H9 (cell line): ENCODE measurements at regions not wholly inside any gene's neighbourhood (a gene's known extent, or its start where the extent isn't known, plus 50 kb on each side); places are given as distances from the start of the nearest gene placed in this dataset.
A peak's percentile ranks its signal among the peaks of the same experiment; 100 is the strongest.

Experiments used
- DNase-seq: peaks from one replicate; pipeline ENCODE4 v3.0.0-alpha.2; 2017
- H2AFZ ChIP-seq: one replicate; pipeline ENCODE4 v1.6.1; 2013; ENCODE audit warnings: mild to moderate bottlenecking, low read length, control low read depth, moderate library complexity
- H2AK5ac ChIP-seq: 2 replicates; pipeline ENCODE4 v1.6.1; 2013; ENCODE audit warnings: low read length, control low read depth, mixed read lengths; ENCODE audit not compliant: insufficient read length
- H2BK120ac ChIP-seq: one replicate; pipeline ENCODE4 v1.6.1; 2013; ENCODE audit warnings: low read depth, mild to moderate bottlenecking, low read length, control low read depth, inconsistent platforms; ENCODE audit not compliant: poor library complexity, severe bottlenecking
- H2BK12ac ChIP-seq: 2 replicates; pipeline ENCODE4 v1.6.1; 2013; ENCODE audit warnings: low read length, control low read depth, mixed read lengths, low read depth; ENCODE audit not compliant: insufficient read length
- H2BK15ac ChIP-seq: 2 replicates; pipeline ENCODE4 v1.6.1; 2013; ENCODE audit warnings: low read depth, low read length, control low read depth
- H2BK20ac ChIP-seq: one replicate; pipeline ENCODE4 v1.6.1; 2013; ENCODE audit warnings: low read depth, mild to moderate bottlenecking, low read length, control low read depth, inconsistent platforms; ENCODE audit not compliant: poor library complexity, severe bottlenecking
- H2BK5ac ChIP-seq: 2 replicates; pipeline ENCODE4 v1.6.1; 2013; ENCODE audit warnings: low read length, control low read depth, mixed read lengths; ENCODE audit not compliant: insufficient read length
- H3K14ac ChIP-seq: 2 replicates; pipeline ENCODE4 v1.6.1; 2013; ENCODE audit warnings: low read length, control low read depth; ENCODE audit not compliant: insufficient read depth
- H3K18ac ChIP-seq: 2 replicates; pipeline ENCODE4 v1.6.1; 2013; ENCODE audit warnings: low read depth, mild to moderate bottlenecking, mixed read lengths, low read length, control low read depth; ENCODE audit not compliant: insufficient read length
- H3K23ac ChIP-seq: 2 replicates; pipeline ENCODE4 v1.6.1; 2013; ENCODE audit warnings: low read length, control low read depth, mixed read lengths, low read depth; ENCODE audit not compliant: insufficient read length
- H3K23me2 ChIP-seq: 2 replicates; pipeline ENCODE4 v1.6.1; 2013; ENCODE audit warnings: low read depth, mild to moderate bottlenecking, mixed read lengths, low read length, control low read depth; ENCODE audit not compliant: insufficient read length, poor library complexity, severe bottlenecking
- H3K27ac ChIP-seq: 2 replicates; pipeline ENCODE4 v1.5.1; 2013; ENCODE audit warnings: low read length, control low read depth, mixed read lengths, low read depth; ENCODE audit not compliant: insufficient read length
- H3K27me3 ChIP-seq: 2 replicates; pipeline ENCODE4 v1.6.1; 2013; ENCODE audit warnings: low read length, control low read depth, inconsistent platforms; ENCODE audit not compliant: insufficient read depth
- H3K4ac ChIP-seq: 2 replicates; pipeline ENCODE4 v1.6.1; 2013; ENCODE audit warnings: low read depth, mild to moderate bottlenecking, control low read depth, inconsistent platforms, low read length, moderate library complexity
- H3K4me1 ChIP-seq: 2 replicates; pipeline ENCODE4 v1.6.1; 2013; ENCODE audit warnings: low read length, control low read depth, inconsistent platforms; ENCODE audit not compliant: insufficient read depth
- H3K4me2 ChIP-seq: 2 replicates; pipeline ENCODE4 v1.6.1; 2013; ENCODE audit warnings: low read length, control low read depth, mixed read lengths; ENCODE audit not compliant: insufficient read length, insufficient read depth
- H3K56ac ChIP-seq: 2 replicates; pipeline ENCODE4 v1.6.1; 2013; ENCODE audit warnings: low read depth, mild to moderate bottlenecking, mixed read lengths, low read length, control low read depth; ENCODE audit not compliant: insufficient read length
- H3K79me1 ChIP-seq: 2 replicates; pipeline ENCODE4 v1.6.1; 2013; ENCODE audit warnings: low read depth, mild to moderate bottlenecking, moderate library complexity, low read length, control low read depth, inconsistent platforms; ENCODE audit not compliant: insufficient read depth, poor library complexity, severe bottlenecking
- H3K79me2 ChIP-seq: 2 replicates; pipeline ENCODE4 v1.6.1; 2013; ENCODE audit warnings: low read length, control low read depth, inconsistent platforms; ENCODE audit not compliant: insufficient read depth
- H3K9ac ChIP-seq: 2 replicates; pipeline ENCODE4 v1.6.1; 2013; ENCODE audit warnings: low read length, control low read depth, mixed read lengths; ENCODE audit not compliant: insufficient read length; ENCODE audit errors: extremely low read depth
- H3K9me3 ChIP-seq: one replicate; pipeline ENCODE4 v1.6.1; 2013; ENCODE audit warnings: low read depth, low read length, inconsistent platforms; ENCODE audit not compliant: control insufficient read depth
- H3T11ph ChIP-seq: one replicate; pipeline ENCODE4 v1.6.1; 2013; ENCODE audit warnings: mild to moderate bottlenecking, low read length, control low read depth, inconsistent platforms
- H4K20me1 ChIP-seq: one replicate; pipeline ENCODE4 v1.6.1; 2013; ENCODE audit not compliant: control insufficient read depth, insufficient read length, insufficient read depth
- H4K5ac ChIP-seq: 2 replicates; pipeline ENCODE4 v1.6.1; 2013; ENCODE audit warnings: low read depth, mild to moderate bottlenecking, mixed read lengths, low read length, control low read depth; ENCODE audit not compliant: insufficient read length
- H4K8ac ChIP-seq: replicated peaks from 2 replicates; pipeline ENCODE4 v1.6.1; 2013; ENCODE audit warnings: low read length, control low read depth, mixed read lengths, low read depth; ENCODE audit not compliant: insufficient read length
- H4K91ac ChIP-seq: 2 replicates; pipeline ENCODE4 v1.6.1; 2013; ENCODE audit warnings: low read depth, mild to moderate bottlenecking, moderate library complexity, mixed read lengths, low read length, control low read depth; ENCODE audit not compliant: insufficient read length
- H3K27ac Mint-ChIP-seq, 3 experiments: 2 replicates in 2 of 3; 3 replicates in 1 of 3; pipeline ENCODE4 v1.8.0; 2020 to 2021; ENCODE audit warnings: mixed read lengths in 3 of 3, mild to moderate bottlenecking in 1 of 3, moderate library complexity in 1 of 3
- H3K27me3 Mint-ChIP-seq: 2 replicates; pipeline ENCODE4 v1.8.0; 2021; ENCODE audit warnings: low read depth, mild to moderate bottlenecking, moderate library complexity, mixed read lengths
- H3K36me3 Mint-ChIP-seq, 3 experiments: 2 replicates in 2 of 3; 3 replicates in 1 of 3; pipeline ENCODE4 v1.8.0; 2020 to 2021; ENCODE audit warnings: low read depth in 3 of 3, mixed read lengths in 3 of 3; ENCODE audit not compliant: insufficient read depth in 1 of 3
- H3K4me1 Mint-ChIP-seq, 2 experiments: 2 replicates each; pipeline ENCODE4 v1.8.0; 2020; ENCODE audit warnings: mixed read lengths in 2 of 2
- H3K4me3 Mint-ChIP-seq, 2 experiments: 2 replicates in 1 of 2; 3 replicates in 1 of 2; pipeline ENCODE4 v1.8.0; 2020 to 2021; ENCODE audit warnings: mild to moderate bottlenecking in 2 of 2, mixed read lengths in 2 of 2, moderate library complexity in 1 of 2
- H3K9me3 Mint-ChIP-seq, 2 experiments: 2 replicates in 1 of 2; 3 replicates in 1 of 2; pipeline ENCODE4 v1.8.0; 2020; ENCODE audit warnings: mild to moderate bottlenecking in 2 of 2, mixed read lengths in 2 of 2, moderate library complexity in 1 of 2
- CTCF ChIP-seq: fragments of 200-600 bp; sonication (generic); conservative IDR thresholded peaks from 3 replicates; pipeline ENCODE4 v1.8.0; 2021; ENCODE audit warnings: antibody characterized with exemption, mild to moderate bottlenecking
- WGBS: extraction: QIAGEN DNeasy Blood & Tissue Kit; methylation state at CpG from one replicate; pipeline ENCODE4 v1.1.7; 2013; ENCODE audit warnings: missing lambda C conversion rate, low lambda C conversion rate, mixed read lengths; ENCODE audit not compliant: insufficient read length; ENCODE audit errors: extremely low coverage; 5-methylcytosine and 5-hydroxymethylcytosine counted together

- Histone ChIP-seq H4K5ac (no peak overlapping the region), H4K91ac (no peak overlapping the region), H3K4ac (no peak overlapping the region), H3K23ac (no peak overlapping the region), H3K79me1 (no peaks in the 10 kb centered on the region), H2BK20ac (no peak overlapping the region), H3K4me1 (no peaks in the 10 kb centered on the region), H3K27ac (no peak overlapping the region), H3K56ac (no peak overlapping the region), H3K9ac (no peak overlapping the region), H2BK5ac (no peak overlapping the region), H4K20me1 (no peaks in the 10 kb centered on the region), H2AFZ (no peak overlapping the region), H3K27me3 (no peaks in the 10 kb centered on the region), H2BK15ac (no peak overlapping the region), H3K4me2 (no peak overlapping the region), H3K79me2 (no peaks in the 10 kb centered on the region), H3T11ph (no peak overlapping the region), H2BK12ac (no peak overlapping the region), H2AK5ac (no peak overlapping the region), H2BK120ac (no peak overlapping the region), H3K18ac (no peak overlapping the region), H3K9me3 (no peaks in the 10 kb centered on the region), H4K8ac (no peak overlapping the region), H3K14ac (no peak overlapping the region), H3K23me2 (no peaks in the 10 kb centered on the region)
- no peak for DNase-seq
- WGBS, result no CpG with 5 or more reads among the region's 4 CpGs
- peak overlapping the region in 1 of 3 experiments; percentile 17; a peak in 1 of 7 replicates for H3K27ac Mint-ChIP-seq
- no peak overlapping the region for H3K4me3 Mint-ChIP-seq
- no peaks in the 10 kb centered on the region for H3K36me3 Mint-ChIP-seq
- H3K4me1 Mint-ChIP-seq, result peaks cover 0 to 5% of the 10 kb centered on the region in 2 experiments; a peak in 1 of 4 replicates
- H3K27me3 Mint-ChIP-seq, result no peaks in the 10 kb centered on the region; the same call in none of the 2 replicates
- no peak for TF ChIP-seq CTCF
- H3K9me3 Mint-ChIP-seq, result no peaks in the 10 kb centered on the region; a peak in 1 of 5 replicates
These were observed 291.6 kb upstream of the KIAA1217 start for GRCh38 chr10:23917251-23917840.
